Activated naive CD8-positive, alpha-beta T cell treated with anti-CD3 and anti-CD28 coated beads, Interleukin-2, amount 50 U/mL, for 24 hours (primary cell): ENCODE measurements at regions not wholly inside any gene's neighbourhood (a gene's known extent, or its start where the extent isn't known, plus 50 kb on each side); places are given as distances from the start of the nearest gene placed in this dataset.

Experiments
- ATAC-seq: fragments of 150-1000 bp; cut with Tn5 transposase; one replicate; pipeline ENCODE4 v1.10.0; 2021
- DNase-seq: peaks from one replicate; pipeline ENCODE4 v3.0.0; 2021
- H3K27ac Mint-ChIP-seq: one replicate; pipeline ENCODE4 v1.8.0; 2021; ENCODE audit warnings: mild to moderate bottlenecking, mixed read lengths
- H3K27me3 Mint-ChIP-seq: one replicate; pipeline ENCODE4 v1.8.0; 2021; ENCODE audit warnings: mixed read lengths
- H3K36me3 Mint-ChIP-seq: one replicate; pipeline ENCODE4 v1.8.0; 2021; ENCODE audit warnings: low read depth, mixed read lengths
- H3K4me1 Mint-ChIP-seq: one replicate; pipeline ENCODE4 v1.8.0; 2021; ENCODE audit warnings: mixed read lengths
- H3K4me3 Mint-ChIP-seq: one replicate; pipeline ENCODE4 v1.8.0; 2021; ENCODE audit warnings: mild to moderate bottlenecking, moderate library complexity, mixed read lengths
- H3K9me3 Mint-ChIP-seq: one replicate; pipeline ENCODE4 v1.8.0; 2021; ENCODE audit warnings: mixed read lengths

- Mint-ChIP-seq H3K27ac (no peak overlapping the region), H3K36me3 (no peaks in the 10 kb centered on the region), H3K4me3 (no peak overlapping the region), H3K4me1 (no peaks in the 10 kb centered on the region), H3K27me3 (no peaks in the 10 kb centered on the region), H3K9me3 (no peaks in the 10 kb centered on the region)
- ATAC-seq: no peak
- DNase-seq: no peak
Measured at GRCh38 chr3:66103729-66104128, 65.0 kb upstream of the MAGI1 start.

DNA sequence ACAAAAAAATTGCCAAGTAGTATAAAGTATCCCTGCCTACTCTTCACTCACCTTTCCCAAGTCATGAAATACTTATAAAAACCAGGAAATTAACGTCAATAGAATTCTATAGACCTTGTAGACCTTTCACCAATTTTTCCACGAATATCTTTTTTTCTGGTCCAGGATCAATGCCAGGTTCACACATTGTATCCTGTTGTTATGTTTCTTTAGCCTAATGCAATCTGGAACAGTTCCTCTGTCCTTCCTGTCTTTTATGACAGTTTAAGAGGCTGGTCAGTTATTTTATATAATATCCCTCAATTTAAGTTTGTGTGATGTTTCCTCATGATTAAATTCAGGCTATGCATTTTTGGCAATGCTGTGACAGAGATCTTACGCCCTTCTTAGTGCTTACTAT is 63.2 kb upstream of the MAGI1 start:
- H3K27ac Mint-ChIP-seq: no peak overlapping the region
- no peak for DNase-seq
- H3K4me3 Mint-ChIP-seq: no peak overlapping the region

DNA sequence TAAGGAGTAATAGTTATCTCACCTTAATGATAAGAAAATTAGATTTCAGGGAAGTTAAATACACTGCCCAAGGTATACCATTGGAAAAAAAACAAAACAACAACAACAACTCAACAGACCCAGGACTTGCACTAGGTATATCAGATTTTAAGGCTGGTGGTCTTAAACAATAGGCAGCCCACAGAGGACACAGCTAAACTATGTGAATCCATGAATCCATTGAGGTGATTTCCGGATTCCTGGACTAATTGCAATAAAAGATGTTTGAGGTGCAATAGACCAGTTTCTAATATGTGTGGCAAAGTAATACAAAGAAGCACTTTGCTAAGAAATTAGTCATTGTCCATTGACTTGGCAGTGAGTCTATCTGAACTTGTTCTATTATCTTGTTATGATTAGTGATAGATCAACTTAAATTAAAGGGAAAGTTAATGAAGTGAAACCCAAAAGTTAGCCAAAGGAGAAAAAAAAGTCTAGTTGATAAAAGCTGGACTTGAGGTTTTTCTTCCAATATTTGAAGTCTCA is 60.9 kb upstream of the MAGI1 start:
- Mint-ChIP-seq H3K4me1 (no peaks in the 10 kb centered on the region), H3K9me3 (no peaks in the 10 kb centered on the region), H3K27me3 (no peaks in the 10 kb centered on the region), H3K4me3 (no peak overlapping the region), H3K27ac (no peak overlapping the region), H3K36me3 (no peaks in the 10 kb centered on the region)
- no peak for DNase-seq
- ATAC-seq: no peak

More for the DNA sequence above, 63.2 kb upstream of the MAGI1 start:
- H3K36me3 Mint-ChIP-seq: no peaks in the 10 kb centered on the region
- no peaks in the 10 kb centered on the region for H3K27me3 Mint-ChIP-seq
- no peaks in the 10 kb centered on the region for H3K4me1 Mint-ChIP-seq
- no peak for ATAC-seq
- H3K9me3 Mint-ChIP-seq: no peaks in the 10 kb centered on the region

DNA sequence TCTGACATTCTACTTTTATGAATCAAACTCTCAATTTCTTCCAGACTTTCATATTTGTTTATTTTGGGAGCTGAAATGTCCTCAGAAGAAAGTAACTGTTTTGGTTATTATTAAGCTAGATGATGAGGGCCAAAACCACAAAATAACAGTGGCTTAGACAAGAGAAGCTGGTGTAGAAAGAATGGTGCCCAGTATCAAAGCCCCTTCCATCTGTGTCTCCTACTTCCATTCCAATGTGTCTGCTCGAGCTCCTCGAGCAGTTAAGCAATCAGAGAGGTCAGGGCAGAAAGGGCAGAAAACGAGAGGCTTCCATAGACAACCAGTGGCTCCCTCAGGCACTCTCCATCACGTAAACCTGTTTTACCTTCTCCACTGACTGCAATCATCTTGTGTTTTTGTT is 59.7 kb upstream of the MAGI1 start:
- DNase-seq (no peak), ATAC-seq (no peak)
- no peaks in the 10 kb centered on the region for H3K9me3 Mint-ChIP-seq
- H3K27ac Mint-ChIP-seq: no peak overlapping the region
- H3K4me3 Mint-ChIP-seq: no peak overlapping the region
- H3K27me3 Mint-ChIP-seq: no peaks in the 10 kb centered on the region
- H3K36me3 Mint-ChIP-seq: no peaks in the 10 kb centered on the region
- H3K4me1 Mint-ChIP-seq: no peaks in the 10 kb centered on the region

DNA sequence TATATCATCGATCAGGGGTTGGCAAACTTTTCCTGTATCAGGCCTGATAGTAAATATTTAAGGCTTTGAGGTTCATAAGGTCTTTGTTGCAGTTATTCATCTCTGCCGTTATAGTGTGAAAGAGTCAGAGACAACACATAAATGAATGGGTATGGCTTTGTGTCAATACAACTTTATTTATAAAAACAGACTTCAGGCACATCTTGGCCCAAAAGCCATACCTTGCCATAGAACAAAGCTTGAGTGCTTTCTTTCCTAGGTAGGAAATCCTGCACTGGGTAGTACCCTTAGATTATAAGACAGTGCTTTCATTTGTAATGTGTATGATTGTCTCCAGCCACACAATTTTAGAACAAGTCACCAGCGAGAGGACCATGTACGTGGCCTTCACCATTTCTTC is 58.9 kb upstream of the MAGI1 start:
- H3K9me3 Mint-ChIP-seq: no peaks in the 10 kb centered on the region
- no peaks in the 10 kb centered on the region for H3K4me1 Mint-ChIP-seq
- DNase-seq (no peak), ATAC-seq (no peak)
- H3K4me3 Mint-ChIP-seq: no peak overlapping the region
- no peak overlapping the region for H3K27ac Mint-ChIP-seq
- no peaks in the 10 kb centered on the region for H3K36me3 Mint-ChIP-seq
- H3K27me3 Mint-ChIP-seq: no peaks in the 10 kb centered on the region

GRCh38 chr3:66095295-66096001 is 56.7 kb upstream of the MAGI1 start:
- DNase-seq: no peak
- no peak overlapping the region for H3K4me3 Mint-ChIP-seq
- H3K27ac Mint-ChIP-seq: no peak overlapping the region
- H3K4me1 Mint-ChIP-seq: no peaks in the 10 kb centered on the region
- H3K36me3 Mint-ChIP-seq: no peaks in the 10 kb centered on the region
- ATAC-seq: no peak
- no peaks in the 10 kb centered on the region for H3K27me3 Mint-ChIP-seq
- H3K9me3 Mint-ChIP-seq: no peaks in the 10 kb centered on the region

DNA sequence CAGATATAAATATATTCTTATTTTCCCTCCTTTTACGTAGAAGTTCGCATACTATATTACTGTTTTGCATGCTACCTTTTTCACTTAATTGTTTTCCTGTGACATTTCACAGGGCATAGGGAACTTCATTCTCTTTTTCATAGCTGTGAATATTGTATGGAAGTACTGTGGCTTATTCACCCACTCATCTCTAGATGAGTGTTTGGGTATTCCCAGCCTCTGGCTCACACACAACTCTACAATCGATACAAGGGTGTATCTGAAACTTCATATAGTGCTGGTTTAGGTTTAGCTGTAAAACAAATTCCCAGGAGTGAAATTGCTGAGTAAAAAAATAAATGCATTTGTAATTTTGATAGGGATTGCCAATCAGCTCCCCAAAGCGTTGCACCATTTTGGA is 55.3 kb upstream of the MAGI1 start:
- H3K36me3 Mint-ChIP-seq: no peaks in the 10 kb centered on the region
- DNase-seq (no peak), ATAC-seq (no peak)
- peaks cover 5% of the 10 kb centered on the region for H3K27me3 Mint-ChIP-seq
- no peak overlapping the region for H3K4me3 Mint-ChIP-seq
- no peaks in the 10 kb centered on the region for H3K4me1 Mint-ChIP-seq
- no peaks in the 10 kb centered on the region for H3K9me3 Mint-ChIP-seq
- H3K27ac Mint-ChIP-seq: no peak overlapping the region

DNA sequence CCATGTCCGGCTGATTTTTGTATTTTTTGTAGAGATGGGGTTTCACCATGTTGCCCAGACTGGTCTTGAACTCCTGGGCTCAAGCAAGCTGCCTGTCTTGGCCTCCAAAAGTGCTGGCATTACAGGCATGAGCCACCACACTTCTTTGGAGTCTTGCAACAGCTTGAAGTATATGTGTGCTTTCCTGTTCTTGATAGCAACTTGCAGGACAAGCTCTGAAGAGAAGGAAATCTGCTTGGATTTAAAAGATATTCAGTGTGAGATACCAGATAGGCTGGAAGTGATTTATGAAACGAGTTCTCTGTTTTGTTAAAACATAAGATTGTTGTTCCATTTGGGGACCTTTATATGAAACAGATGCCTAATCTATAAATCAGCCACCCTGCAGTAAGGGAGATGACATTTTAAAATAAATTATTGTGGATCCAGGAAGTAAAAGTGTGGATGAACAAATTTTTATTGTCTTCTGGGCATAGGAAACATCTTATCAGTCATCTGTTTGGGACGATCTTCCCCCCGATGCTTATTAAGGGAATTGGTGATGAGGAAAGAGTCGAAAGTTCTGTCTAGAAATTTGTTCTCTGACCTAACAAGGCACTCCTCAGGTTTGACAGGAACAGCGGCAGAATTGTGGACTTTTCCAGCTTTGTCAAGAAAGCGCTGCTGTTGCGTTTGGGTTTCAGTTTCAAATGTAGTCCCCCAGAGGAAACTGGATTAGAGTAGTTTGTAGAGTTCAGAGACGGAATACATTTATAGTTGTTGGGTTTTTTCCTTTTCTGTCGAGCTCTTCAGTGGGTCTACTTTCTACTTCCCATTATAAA is 53.7 kb upstream of the MAGI1 start:
- no peak for ATAC-seq

More for the DNA sequence above, 53.7 kb upstream of the MAGI1 start:
- no peak for DNase-seq
- Mint-ChIP-seq H3K27me3 (peaks cover 5% of the 10 kb centered on the region), H3K36me3 (no peaks in the 10 kb centered on the region), H3K27ac (no peak overlapping the region), H3K4me1 (no peaks in the 10 kb centered on the region), H3K9me3 (no peaks in the 10 kb centered on the region), H3K4me3 (no peak overlapping the region)
